Panc1 (cell line): ENCODE measurements at regions not wholly inside any gene's neighbourhood (a gene's known extent, or its start where the extent isn't known, plus 50 kb on each side); places are given as distances from the start of the nearest gene placed in this dataset.

Source experiments
- ATAC-seq: fragments of 200-7000 bp; cut with Tn5 transposase; 2 replicates; pipeline ENCODE4 v1.9.1; 2020; ENCODE audit warnings: mild to moderate bottlenecking, moderate library complexity
- BruUV-seq: library from RNA; stranded (reverse); fragments of 400-500 nt; replicated peaks from 2 replicates; lab custom pipeline; 2021; lab: Mats Ljungman, UMichigan
- CTCF ChIA-PET: fragments of 300-600 bp; sonication (Branson Sonifier 250); formaldehyde crosslinking; loops from one replicate; lab custom pipeline; 2022; ENCODE audit warnings: antibody characterized with exemption; lab: Charles Lee
- POLR2A ChIA-PET: fragments of 300-600 bp; sonication (Branson Sonifier 250); formaldehyde crosslinking; loops from one replicate; lab custom pipeline; 2022; ENCODE audit warnings: antibody characterized with exemption; lab: Charles Lee
- DNase-seq: peaks from one replicate; pipeline ENCODE4 v3.0.0-alpha.2; 2010; ENCODE audit warnings: low read depth, low spot score
- H3K27ac ChIP-seq: 2 replicates; pipeline ENCODE4 v1.5.1; 2011; ENCODE audit warnings: mild to moderate bottlenecking, low read length, inconsistent platforms
- H3K27me3 ChIP-seq: fragments of 200-500 bp; sonication (Bioruptor generic); 2 replicates; pipeline ENCODE4 v1.6.0; 2014; ENCODE audit warnings: low read length, inconsistent platforms; ENCODE audit not compliant: control insufficient read depth, insufficient read depth
- H3K36me3 ChIP-seq: fragments of 200-500 bp; sonication (Bioruptor generic); 2 replicates; pipeline ENCODE4 v1.5.1; 2014; ENCODE audit warnings: inconsistent platforms, mild to moderate bottlenecking, low read length, moderate library complexity; ENCODE audit not compliant: control insufficient read depth, insufficient read depth
- H3K4me1 ChIP-seq: 2 replicates; pipeline ENCODE4 v1.5.1; 2011; ENCODE audit warnings: inconsistent platforms, mild to moderate bottlenecking, low read length, moderate library complexity; ENCODE audit not compliant: control insufficient read depth, insufficient read depth
- H3K4me3 ChIP-seq, 2 experiments: 2 replicates each; pipeline ENCODE4 v1.5.1; 2011 to 2012; ENCODE audit warnings: low read depth in 2 of 2, low read length in 2 of 2, mild to moderate bottlenecking in 2 of 2, inconsistent platforms in 1 of 2, moderate library complexity in 1 of 2
- H3K9me3 ChIP-seq: fragments of 200-500 bp; sonication (Bioruptor generic); 2 replicates; pipeline ENCODE4 v1.5.1; 2014; ENCODE audit warnings: low read depth, mild to moderate bottlenecking, inconsistent platforms, low read length, moderate library complexity; ENCODE audit not compliant: control insufficient read depth, insufficient read depth
- POLR2AphosphoS5 ChIP-seq: IDR thresholded peaks from 2 replicates; pipeline ENCODE4 v1.6.1; 2012; ENCODE audit warnings: mild to moderate bottlenecking, low read depth, low read length, moderate library complexity
- REST ChIP-seq, 2 experiments: IDR thresholded peaks; 2 replicates each; pipeline ENCODE4 v1.6.1; 2011 to 2012; ENCODE audit warnings: low read depth in 2 of 2, control low read depth in 1 of 2, low read length in 1 of 2, mild to moderate bottlenecking in 1 of 2, moderate library complexity in 1 of 2; ENCODE audit not compliant: insufficient read depth in 1 of 2
- SIN3A ChIP-seq: IDR thresholded peaks from 2 replicates; pipeline ENCODE4 v1.6.1; 2012; ENCODE audit warnings: low read depth, mild to moderate bottlenecking, low read length, moderate library complexity, borderline replicate concordance; ENCODE audit not compliant: insufficient read depth
- TCF7L2 ChIP-seq: IDR thresholded peaks from 2 replicates; pipeline ENCODE4 v1.6.1; 2011; ENCODE audit warnings: mild to moderate bottlenecking, low read depth, low read length, inconsistent platforms
- in situ Hi-C: cut with HindIII; loops from 2 replicates; pipeline ENCODE4 v1.10.0; 2016; ENCODE audit warnings: low sequenced_read_pairs, low pct_unique_long_range_greater_than_20kb
- intact Hi-C: fragments of 100-400 bp; cut with micrococcal nuclease; formaldehyde crosslinking; loops from one replicate; pipeline ENCODE4 v1.10.0; 2022; ENCODE audit not compliant: unreplicated experiment
- TF ChIP-seq, protein P1 (sequence below): fragments of 450-650 bp; IDR thresholded peaks from 2 replicates; pipeline ENCODE4 v1.5.1; 2017; ENCODE audit warnings: mild to moderate bottlenecking

- in situ Hi-C loops, result no loop called here
- Histone ChIP-seq H3K27me3 (peaks cover 3% of the 10 kb centered on the region), H3K27ac (no peak overlapping the region), H3K36me3 (no peaks in the 10 kb centered on the region), H3K9me3 (no peaks in the 10 kb centered on the region), H3K4me1 (no peaks in the 10 kb centered on the region), H3K4me3 (no peak overlapping the region)
- DNase-seq, result no peak
- intact Hi-C loops, result no loop called here
- TF ChIP-seq REST (IDR thresholded peaks at IDR 0.05; ENCODE audit: insufficient read depth in 1 of 2, low read depth in 2 of 2, low read length in 1 of 2), result no peak
- TF ChIP-seq, protein P1, sequence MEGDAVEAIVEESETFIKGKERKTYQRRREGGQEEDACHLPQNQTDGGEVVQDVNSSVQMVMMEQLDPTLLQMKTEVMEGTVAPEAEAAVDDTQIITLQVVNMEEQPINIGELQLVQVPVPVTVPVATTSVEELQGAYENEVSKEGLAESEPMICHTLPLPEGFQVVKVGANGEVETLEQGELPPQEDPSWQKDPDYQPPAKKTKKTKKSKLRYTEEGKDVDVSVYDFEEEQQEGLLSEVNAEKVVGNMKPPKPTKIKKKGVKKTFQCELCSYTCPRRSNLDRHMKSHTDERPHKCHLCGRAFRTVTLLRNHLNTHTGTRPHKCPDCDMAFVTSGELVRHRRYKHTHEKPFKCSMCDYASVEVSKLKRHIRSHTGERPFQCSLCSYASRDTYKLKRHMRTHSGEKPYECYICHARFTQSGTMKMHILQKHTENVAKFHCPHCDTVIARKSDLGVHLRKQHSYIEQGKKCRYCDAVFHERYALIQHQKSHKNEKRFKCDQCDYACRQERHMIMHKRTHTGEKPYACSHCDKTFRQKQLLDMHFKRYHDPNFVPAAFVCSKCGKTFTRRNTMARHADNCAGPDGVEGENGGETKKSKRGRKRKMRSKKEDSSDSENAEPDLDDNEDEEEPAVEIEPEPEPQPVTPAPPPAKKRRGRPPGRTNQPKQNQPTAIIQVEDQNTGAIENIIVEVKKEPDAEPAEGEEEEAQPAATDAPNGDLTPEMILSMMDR, result no peak
- TF ChIP-seq TCF7L2, result no peak
- no peak for TF ChIP-seq SIN3A
- ChIA-PET CTCF (no interaction called here), POLR2A (no interaction called here)
- no peak for ATAC-seq
- no TSS peak for BruUV-seq
Measured at GRCh38 chr11:13848031-13848430, 114.5 kb upstream of the SPON1 start.

- in situ Hi-C loops (no loop called here), intact Hi-C loops (no loop called here)
- Histone ChIP-seq H3K27ac (no peak overlapping the region), H3K36me3 (no peaks in the 10 kb centered on the region), H3K4me1 (no peaks in the 10 kb centered on the region), H3K27me3 (peaks cover 3% of the 10 kb centered on the region), H3K4me3 (no peak overlapping the region), H3K9me3 (no peaks in the 10 kb centered on the region)
- no peak for DNase-seq
- ChIA-PET POLR2A (no interaction called here), CTCF (no interaction called here)
- ATAC-seq, result no peak
- TF ChIP-seq REST (IDR thresholded peaks at IDR 0.05; ENCODE audit: insufficient read depth in 1 of 2, low read depth in 2 of 2, low read length in 1 of 2), result no peak
- TF ChIP-seq, protein P1, result no peak
- no peak for TF ChIP-seq POLR2AphosphoS5
- no TSS peak for BruUV-seq
Measured at GRCh38 chr11:13850231-13851005, 112.1 kb upstream of the SPON1 start.
